Motor neuron (in vitro differentiated cells): ENCODE measurements at regions not wholly inside any gene's neighbourhood (a gene's known extent, or its start where the extent isn't known, plus 50 kb on each side); places are given as distances from the start of the nearest gene placed in this dataset.

Experiments
- ATAC-seq, 8 experiments: fragments of 200-7000 bp; cut with Tn5 transposase; replicated peaks in 6 of 8; 2 replicates each; pipeline ENCODE4 v1.8.0; 2021; ENCODE audit warnings: mild to moderate bottlenecking in 8 of 8, moderate library complexity in 8 of 8
- H3K27ac ChIP-seq, 2 donors: fragments of 250-450 bp; sonication (Bioruptor Pico); 2 replicates each; pipeline ENCODE4 v1.9.0; 2021; ENCODE audit warnings: antibody characterized with exemption in 2 of 2, mild to moderate bottlenecking in 2 of 2, moderate library complexity in 1 of 2
- H3K4me1 ChIP-seq, 2 donors: fragments of 250-450 bp; sonication (Bioruptor Pico); replicated peaks in 1 of 2; 2 replicates each; pipeline ENCODE4 v1.6.1; 2021; ENCODE audit warnings: antibody characterized with exemption in 2 of 2, mild to moderate bottlenecking in 2 of 2, moderate library complexity in 1 of 2
- H3K4me3 ChIP-seq, 5 donors: fragments of 250-450 bp; sonication (Bioruptor Pico); 2 replicates each; pipeline ENCODE4 v1.9.0; 2021; ENCODE audit warnings: antibody characterized with exemption in 5 of 5, mild to moderate bottlenecking in 5 of 5, moderate library complexity in 4 of 5
- WGBS, 10 experiments: fragments of 450-650 bp; shearing (Covaris generic); methylation state at CpG; one replicate each; pipeline ENCODE4 v1.0.0; 2022; 5-methylcytosine and 5-hydroxymethylcytosine counted together
- in situ Hi-C, 9 experiments: fragments of 400-800 bp; cut with MboI; loops; one replicate each; pipeline ENCODE4 v1.15.0; 2021; ENCODE audit warnings: low sequenced_read_pairs in 9 of 9, low pct_unique_long_range_greater_than_20kb in 2 of 9; ENCODE audit not compliant: unreplicated experiment in 9 of 9

GRCh38 chr2:119066272-119066804 is 92.2 kb downstream of the C1QL2 start:
- Histone ChIP-seq H3K4me3 (no peak overlapping the region), H3K4me1 (peaks cover 0 to 16% of the 10 kb centered on the region in 2 donors), H3K27ac (no peak overlapping the region)
- no peak for ATAC-seq
- in situ Hi-C loops = no loop called here
- WGBS, 10 experiments = 32 to 83% (median 67%) methylated on average over 1 to 2 of the region's 2 CpGs; no CpG with 5 or more reads in 5 of the 10 experiments

- H3K27ac ChIP-seq = no peak overlapping the region
- H3K4me3 ChIP-seq = no peak overlapping the region
- peaks cover 0 to 16% of the 10 kb centered on the region in 2 donors for H3K4me1 ChIP-seq
- in situ Hi-C loops = no loop called here
- ATAC-seq = no peak
These were observed 93.4 kb downstream of the C1QL2 start for GRCh38 chr2:119065146-119065545.

GRCh38 chr2:119064567-119064966 is 94.0 kb downstream of the C1QL2 start:
- Histone ChIP-seq H3K4me1 (peaks cover 0 to 12% of the 10 kb centered on the region in 2 donors), H3K27ac (no peak overlapping the region), H3K4me3 (no peak overlapping the region)
- in situ Hi-C loops = no loop called here
- WGBS, 10 experiments = 13 to 83% (median 60%) methylated on average over 1 of the region's 1 CpG; no CpG with 5 or more reads in 3 of the 10 experiments
- ATAC-seq = no peak

- in situ Hi-C loops = no loop called here
- no peak overlapping the region for H3K4me3 ChIP-seq
- 20 to 100% (median 57%) methylated on average over 1 to 3 of the region's 3 CpGs; no CpG with 5 or more reads in 3 of the 10 experiments for WGBS, 10 experiments
- H3K4me1 ChIP-seq = peaks cover 0 to under 1% of the 10 kb centered on the region in 2 donors
- H3K27ac ChIP-seq = no peak overlapping the region
- no peak for ATAC-seq
These were observed 95.4 kb downstream of the C1QL2 start for GRCh38 chr2:119063177-119063576.

- H3K27ac ChIP-seq = no peak overlapping the region
- no peak overlapping the region for H3K4me3 ChIP-seq
- ATAC-seq = no peak
- H3K4me1 ChIP-seq = no peaks in the 10 kb centered on the region
- WGBS, 10 experiments = 20 to 66% (median 50%) methylated on average over 1 to 3 of the region's 3 CpGs; no CpG with 5 or more reads in 3 of the 10 experiments
- in situ Hi-C loops = no loop called here
These were observed 95.9 kb downstream of the C1QL2 start for GRCh38 chr2:119062652-119063051.

GRCh38 chr2:119062179-119062578 is 96.4 kb downstream of the C1QL2 start:
- ATAC-seq = no peak
- WGBS, 10 experiments = 0 to 100% (median 62%) methylated on average over 1 to 2 of the region's 2 CpGs; no CpG with 5 or more reads in 2 of the 10 experiments

GRCh38 chr2:119059940-119060339 is 98.6 kb downstream of the C1QL2 start:
- Histone ChIP-seq H3K4me3 (no peak overlapping the region), H3K27ac (no peak overlapping the region), H3K4me1 (no peaks in the 10 kb centered on the region)
- 27 to 89% (median 80%) methylated on average over 1 to 4 of the region's 5 CpGs; no CpG with 5 or more reads in 4 of the 10 experiments for WGBS, 10 experiments
- in situ Hi-C loops = no loop called here
- ATAC-seq = no peak

More at GRCh38 chr2:119062179-119062578, 96.4 kb downstream of the C1QL2 start:
- in situ Hi-C loops = no loop called here
- Histone ChIP-seq H3K4me3 (no peak overlapping the region), H3K27ac (no peak overlapping the region), H3K4me1 (no peaks in the 10 kb centered on the region)

GRCh38 chr2:119059287-119059686 is 99.3 kb downstream of the C1QL2 start:
- H3K27ac ChIP-seq = no peak overlapping the region
- WGBS, 10 experiments = 0 to 100% (median 50%) methylated on average over 1 to 4 of the region's 6 CpGs; no CpG with 5 or more reads in 2 of the 10 experiments

GRCh38 chr2:119053700-119054436 is 104.7 kb downstream of the C1QL2 start:
- H3K4me3 ChIP-seq = no peak overlapping the region
- WGBS, 10 experiments = 29 to 88% (median 80%) methylated on average over 1 to 5 of the region's 6 CpGs; no CpG with 5 or more reads in 3 of the 10 experiments
- peak in 2 of 8 experiments; percentile 81 to 87 for ATAC-seq
- no peaks in the 10 kb centered on the region for H3K4me1 ChIP-seq
- H3K27ac ChIP-seq = no peak overlapping the region
- in situ Hi-C loops = no loop called here

More at GRCh38 chr2:119059287-119059686, 99.3 kb downstream of the C1QL2 start:
- in situ Hi-C loops = no loop called here
- no peak for ATAC-seq
- Histone ChIP-seq H3K4me3 (no peak overlapping the region), H3K4me1 (no peaks in the 10 kb centered on the region)

GRCh38 chr2:119051263-119051662 is 107.3 kb downstream of the C1QL2 start:
- in situ Hi-C loops = no loop called here
- no peak overlapping the region for H3K4me3 ChIP-seq
- no peak overlapping the region for H3K27ac ChIP-seq
- peak in 2 of 8 experiments; percentile 77 to 84 for ATAC-seq
- no peaks in the 10 kb centered on the region for H3K4me1 ChIP-seq
- 7 to 100% (median 63%) methylated on average over 1 to 2 of the region's 2 CpGs for WGBS, 10 experiments

GRCh38 chr2:119049968-119050704 is 108.1 kb downstream of the MARCO start:
- Histone ChIP-seq H3K27ac (no peak overlapping the region), H3K4me1 (no peaks in the 10 kb centered on the region), H3K4me3 (no peak overlapping the region)
- WGBS, 10 experiments = 0 to 100% (median 75%) methylated on average over 1 to 2 of the region's 12 CpGs; no CpG with 5 or more reads in 5 of the 10 experiments
- ATAC-seq = no peak
- in situ Hi-C loops = loop anchor here in 1 of 9 experiments (25.0 kb wide), 1 partner anchor 237 kb away; no protein-coding TSS in a partner anchor
